A673 (cell line): ENCODE measurements at regions not wholly inside any gene's neighbourhood (a gene's known extent, or its start where the extent isn't known, plus 50 kb on each side); places are given as distances from the start of the nearest gene placed in this dataset.

ENCODE experiments used
- BruUV-seq: library from RNA; stranded (reverse); fragments of 400-500 nt; replicated peaks from 2 replicates; lab custom pipeline; 2021; lab: Mats Ljungman, UMichigan
- CTCF ChIA-PET: fragments of 300-600 bp; sonication (Branson Sonifier 250); formaldehyde crosslinking; loops from one replicate; lab custom pipeline; 2022; ENCODE audit warnings: antibody characterized with exemption; lab: Charles Lee
- POLR2A ChIA-PET: fragments of 300-600 bp; sonication (Branson Sonifier 250); formaldehyde crosslinking; loops from one replicate; lab custom pipeline; 2022; ENCODE audit warnings: antibody characterized with exemption; ENCODE audit not compliant: low non-redundant PET; lab: Charles Lee
- DNase-seq: peaks from one replicate; pipeline ENCODE4 v3.0.0-alpha.2; 2015; ENCODE audit warnings: low spot score
- H3K27ac ChIP-seq: fragments of 200-600 bp; sonication (generic); 2 replicates; pipeline ENCODE4 v1.5.1; 2016; ENCODE audit warnings: mixed run types, low read depth, mild to moderate bottlenecking, mixed read lengths, antibody characterized with exemption, low read length; ENCODE audit not compliant: poor library complexity, severe bottlenecking
- H3K27me3 ChIP-seq: fragments of 200-600 bp; sonication (generic); replicated peaks from 2 replicates; pipeline ENCODE4 v1.6.1; 2017; ENCODE audit warnings: mixed run types, low read depth, mild to moderate bottlenecking, mixed read lengths, antibody characterized with exemption, low read length; ENCODE audit not compliant: insufficient read depth, poor library complexity
- H3K36me3 ChIP-seq: fragments of 200-600 bp; sonication (generic); 2 replicates; pipeline ENCODE4 v1.6.1; 2016; ENCODE audit warnings: mixed run types, mild to moderate bottlenecking, mixed read lengths, antibody characterized with exemption, low read length; ENCODE audit not compliant: insufficient read depth, poor library complexity, severe bottlenecking
- H3K4me1 ChIP-seq: fragments of 200-600 bp; sonication (generic); 2 replicates; pipeline ENCODE4 v1.6.1; 2017; ENCODE audit warnings: mixed run types, mild to moderate bottlenecking, mixed read lengths, antibody characterized with exemption, low read length; ENCODE audit not compliant: insufficient read depth, poor library complexity, severe bottlenecking
- H3K4me3 ChIP-seq: fragments of 200-600 bp; sonication (generic); 2 replicates; pipeline ENCODE4 v1.5.1; 2016; ENCODE audit warnings: low read depth, mixed run types, mild to moderate bottlenecking, mixed read lengths, low read length; ENCODE audit not compliant: poor library complexity, severe bottlenecking
- H3K9me3 ChIP-seq: fragments of 200-600 bp; sonication (generic); 2 replicates; pipeline ENCODE4 v1.6.1; 2016; ENCODE audit warnings: mixed run types, low read depth, mild to moderate bottlenecking, mixed read lengths, antibody characterized with exemption, low read length; ENCODE audit not compliant: poor library complexity, severe bottlenecking
- EZH2 ChIP-seq: fragments of 200-600 bp; sonication (generic); IDR thresholded peaks from 2 replicates; pipeline ENCODE4 v1.6.1; 2017; ENCODE audit warnings: borderline replicate concordance, low read depth, mild to moderate bottlenecking, mixed read lengths, antibody characterized with exemption, low read length; ENCODE audit not compliant: poor library complexity, severe bottlenecking
- intact Hi-C: fragments of 100-400 bp; cut with micrococcal nuclease; formaldehyde crosslinking; loops from one replicate; pipeline ENCODE4 v1.10.0; 2022; ENCODE audit not compliant: unreplicated experiment
- TF ChIP-seq, protein P1 (sequence below): fragments of 300-800, 200-600 bp; sonication (generic); conservative IDR thresholded peaks from 2 replicates; pipeline ENCODE4 v1.5.1; 2017; ENCODE audit warnings: low read depth, mild to moderate bottlenecking, antibody characterized with exemption, low read length, moderate library complexity, mixed read lengths

DNA sequence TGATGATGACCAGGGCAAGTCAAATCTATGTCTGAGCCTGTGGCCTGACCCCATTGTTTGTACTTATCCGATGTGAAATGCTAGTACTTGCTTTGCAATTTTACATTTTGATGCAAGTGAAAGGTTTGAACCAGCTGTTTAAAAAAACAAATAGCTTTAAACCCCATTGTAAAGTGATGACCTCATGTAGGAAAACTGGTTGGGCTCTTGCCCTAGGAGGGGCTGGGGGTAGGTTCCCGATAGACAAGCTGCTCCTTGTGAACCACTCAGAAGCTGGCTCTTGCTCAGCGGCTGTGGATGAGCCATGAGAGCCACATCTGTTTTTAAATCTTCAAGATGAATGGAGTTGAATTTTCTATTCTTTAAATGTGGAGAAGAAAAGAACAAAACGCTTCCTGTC, 185.3 kb downstream of the WDR11 start:
- TF ChIP-seq EZH2 = no peak
- TF ChIP-seq, protein P1, sequence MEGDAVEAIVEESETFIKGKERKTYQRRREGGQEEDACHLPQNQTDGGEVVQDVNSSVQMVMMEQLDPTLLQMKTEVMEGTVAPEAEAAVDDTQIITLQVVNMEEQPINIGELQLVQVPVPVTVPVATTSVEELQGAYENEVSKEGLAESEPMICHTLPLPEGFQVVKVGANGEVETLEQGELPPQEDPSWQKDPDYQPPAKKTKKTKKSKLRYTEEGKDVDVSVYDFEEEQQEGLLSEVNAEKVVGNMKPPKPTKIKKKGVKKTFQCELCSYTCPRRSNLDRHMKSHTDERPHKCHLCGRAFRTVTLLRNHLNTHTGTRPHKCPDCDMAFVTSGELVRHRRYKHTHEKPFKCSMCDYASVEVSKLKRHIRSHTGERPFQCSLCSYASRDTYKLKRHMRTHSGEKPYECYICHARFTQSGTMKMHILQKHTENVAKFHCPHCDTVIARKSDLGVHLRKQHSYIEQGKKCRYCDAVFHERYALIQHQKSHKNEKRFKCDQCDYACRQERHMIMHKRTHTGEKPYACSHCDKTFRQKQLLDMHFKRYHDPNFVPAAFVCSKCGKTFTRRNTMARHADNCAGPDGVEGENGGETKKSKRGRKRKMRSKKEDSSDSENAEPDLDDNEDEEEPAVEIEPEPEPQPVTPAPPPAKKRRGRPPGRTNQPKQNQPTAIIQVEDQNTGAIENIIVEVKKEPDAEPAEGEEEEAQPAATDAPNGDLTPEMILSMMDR = no peak
- peak; percentile 10 for DNase-seq
- Histone ChIP-seq H3K4me3 (no peak overlapping the region), H3K36me3 (no peaks in the 10 kb centered on the region), H3K27me3 (no peaks in the 10 kb centered on the region), H3K9me3 (no peaks in the 10 kb centered on the region), H3K4me1 (no peaks in the 10 kb centered on the region), H3K27ac (no peak overlapping the region)
- intact Hi-C loops = no loop called here
- POLR2A ChIA-PET = no interaction called here
- no TSS peak for BruUV-seq
- CTCF ChIA-PET = no interaction called here

DNA sequence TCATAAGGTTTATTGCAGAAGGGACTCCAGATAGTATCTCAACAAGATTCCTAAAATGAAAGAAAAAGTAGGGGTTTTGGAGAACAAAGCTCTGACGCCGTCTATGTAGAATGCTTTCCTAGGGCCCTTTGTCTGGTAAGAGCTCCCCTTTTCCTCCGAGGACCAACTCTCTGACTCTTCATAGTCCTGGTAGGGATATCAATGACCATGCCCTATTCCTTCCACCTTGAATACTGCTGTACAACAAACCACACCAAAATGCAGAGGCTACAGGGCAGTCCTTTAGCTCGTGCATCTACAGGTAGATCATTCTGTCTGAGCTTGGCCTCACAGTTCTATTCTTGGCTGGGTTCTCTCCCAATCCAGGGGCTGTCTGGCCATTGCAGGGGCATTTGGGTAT, 190.3 kb downstream of the WDR11 start:
- Histone ChIP-seq H3K9me3 (no peaks in the 10 kb centered on the region), H3K27me3 (no peaks in the 10 kb centered on the region), H3K27ac (no peak overlapping the region), H3K4me3 (no peak overlapping the region), H3K4me1 (no peaks in the 10 kb centered on the region), H3K36me3 (no peaks in the 10 kb centered on the region)
- ChIA-PET CTCF (no interaction called here), POLR2A (no interaction called here)
- intact Hi-C loops = no loop called here
- no TSS peak for BruUV-seq
- TF ChIP-seq, protein P1 = no peak
- no peak for TF ChIP-seq EZH2
- DNase-seq = no peak

DNA sequence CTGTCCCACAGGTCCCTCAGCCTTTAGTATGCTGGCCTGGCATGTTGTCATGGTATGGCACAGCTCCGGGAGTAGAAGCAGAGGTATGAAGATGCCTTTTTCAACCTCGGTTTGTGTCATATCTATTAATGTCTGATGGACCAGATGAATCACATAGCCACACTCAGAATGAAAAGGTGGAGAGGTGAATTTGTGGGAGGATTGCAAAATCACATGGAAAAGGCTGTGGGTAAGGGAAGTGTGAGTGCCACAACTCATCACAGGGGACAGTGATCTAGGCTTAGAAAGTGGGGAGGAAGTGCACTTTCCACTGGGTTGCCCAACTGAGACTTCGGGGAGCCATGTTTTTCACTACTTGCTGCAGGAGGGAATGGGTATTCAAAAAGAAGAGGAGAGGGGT, 190.7 kb downstream of the WDR11 start:
- H3K27ac ChIP-seq = no peak overlapping the region
- no peaks in the 10 kb centered on the region for H3K4me1 ChIP-seq
- no TSS peak for BruUV-seq
- CTCF ChIA-PET = no interaction called here
- H3K27me3 ChIP-seq = no peaks in the 10 kb centered on the region
- H3K36me3 ChIP-seq = no peaks in the 10 kb centered on the region
- TF ChIP-seq, protein P1 = no peak
- TF ChIP-seq EZH2 = no peak
- H3K4me3 ChIP-seq = no peak overlapping the region
- no peaks in the 10 kb centered on the region for H3K9me3 ChIP-seq
- DNase-seq = no peak
- POLR2A ChIA-PET = no interaction called here
- intact Hi-C loops = no loop called here
